Nephron (organoid): ENCODE measurements at regions not wholly inside any gene's neighbourhood (a gene's known extent, or its start where the extent isn't known, plus 50 kb on each side); places are given as distances from the start of the nearest gene placed in this dataset.

Source experiments
- H3K27ac Mint-ChIP-seq, 3 experiments: 2 replicates each; pipeline ENCODE4 v1.8.0; 2020; ENCODE audit warnings: mixed read lengths in 3 of 3, mild to moderate bottlenecking in 2 of 3, moderate library complexity in 1 of 3
- H3K27me3 Mint-ChIP-seq: 2 replicates; pipeline ENCODE4 v1.8.0; 2021; ENCODE audit warnings: low read depth, mild to moderate bottlenecking, moderate library complexity, mixed read lengths
- H3K36me3 Mint-ChIP-seq: 2 replicates; pipeline ENCODE4 v1.8.0; 2020; ENCODE audit warnings: low read depth, mixed read lengths
- H3K4me1 Mint-ChIP-seq: 2 replicates; pipeline ENCODE4 v1.8.0; 2020; ENCODE audit warnings: mixed read lengths
- H3K4me3 Mint-ChIP-seq, 3 experiments: 2 replicates each; pipeline ENCODE4 v1.8.0; 2020; ENCODE audit warnings: mild to moderate bottlenecking in 3 of 3, mixed read lengths in 3 of 3, moderate library complexity in 2 of 3
- H3K9me3 Mint-ChIP-seq: 2 replicates; pipeline ENCODE4 v1.8.0; 2020; ENCODE audit warnings: mixed read lengths
- TF ChIP-seq, protein P1 (sequence below), 3 experiments: fragments of 200-600 bp; sonication (generic); IDR thresholded peaks; one replicate each; pipeline ENCODE4 v1.5.0; 2021; ENCODE audit warnings: antibody characterized with exemption in 3 of 3; ENCODE audit not compliant: unreplicated experiment in 3 of 3

DNA sequence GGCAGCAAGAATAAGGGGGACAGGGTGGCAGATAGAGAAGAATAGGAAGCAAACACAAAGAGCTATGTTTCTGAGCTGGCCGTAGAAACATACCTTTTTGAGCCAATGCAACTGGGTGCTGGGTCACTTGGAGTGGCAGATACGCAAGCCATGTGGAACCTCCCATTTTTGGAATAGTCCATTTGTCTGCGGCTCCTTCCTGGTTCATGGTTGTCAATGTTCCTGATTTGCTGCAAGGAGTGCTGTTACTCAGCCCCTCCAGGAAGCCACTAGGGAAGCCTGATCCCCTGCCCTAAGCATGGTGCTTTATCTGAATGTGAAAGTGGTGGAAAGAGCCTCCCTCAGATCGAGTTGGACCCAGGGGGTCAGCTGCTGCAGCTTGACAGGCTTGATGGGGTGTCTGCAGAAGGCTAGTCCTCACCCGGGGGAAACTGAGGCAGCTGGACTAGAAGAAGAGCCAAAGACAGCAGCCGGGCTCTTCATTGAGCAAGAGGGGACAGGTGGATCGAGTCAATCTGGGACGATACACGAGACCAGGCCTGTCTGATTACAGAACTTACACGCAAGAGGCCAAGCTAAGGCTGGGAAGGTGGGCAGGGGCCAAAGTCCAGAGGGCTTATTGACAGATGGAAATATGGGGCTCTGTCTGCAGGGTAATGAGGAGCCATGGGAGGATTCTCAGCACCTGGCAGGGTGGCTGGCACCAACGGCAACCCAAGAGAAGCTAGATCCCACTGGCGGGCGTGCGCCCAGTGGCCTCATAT, 57.4 kb upstream of the CTNNBL1 start:
- no peak overlapping the region for H3K4me3 Mint-ChIP-seq
- TF ChIP-seq, protein P1, sequence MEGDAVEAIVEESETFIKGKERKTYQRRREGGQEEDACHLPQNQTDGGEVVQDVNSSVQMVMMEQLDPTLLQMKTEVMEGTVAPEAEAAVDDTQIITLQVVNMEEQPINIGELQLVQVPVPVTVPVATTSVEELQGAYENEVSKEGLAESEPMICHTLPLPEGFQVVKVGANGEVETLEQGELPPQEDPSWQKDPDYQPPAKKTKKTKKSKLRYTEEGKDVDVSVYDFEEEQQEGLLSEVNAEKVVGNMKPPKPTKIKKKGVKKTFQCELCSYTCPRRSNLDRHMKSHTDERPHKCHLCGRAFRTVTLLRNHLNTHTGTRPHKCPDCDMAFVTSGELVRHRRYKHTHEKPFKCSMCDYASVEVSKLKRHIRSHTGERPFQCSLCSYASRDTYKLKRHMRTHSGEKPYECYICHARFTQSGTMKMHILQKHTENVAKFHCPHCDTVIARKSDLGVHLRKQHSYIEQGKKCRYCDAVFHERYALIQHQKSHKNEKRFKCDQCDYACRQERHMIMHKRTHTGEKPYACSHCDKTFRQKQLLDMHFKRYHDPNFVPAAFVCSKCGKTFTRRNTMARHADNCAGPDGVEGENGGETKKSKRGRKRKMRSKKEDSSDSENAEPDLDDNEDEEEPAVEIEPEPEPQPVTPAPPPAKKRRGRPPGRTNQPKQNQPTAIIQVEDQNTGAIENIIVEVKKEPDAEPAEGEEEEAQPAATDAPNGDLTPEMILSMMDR (IDR thresholded peaks at IDR 0.05; ENCODE audit: unreplicated experiment in 3 of 3): no peak
- peaks cover 60% of the 10 kb centered on the region for H3K27me3 Mint-ChIP-seq
- H3K27ac Mint-ChIP-seq: no peak overlapping the region
- no peaks in the 10 kb centered on the region for H3K4me1 Mint-ChIP-seq
- peaks cover 4% of the 10 kb centered on the region for H3K36me3 Mint-ChIP-seq
- H3K9me3 Mint-ChIP-seq: peaks cover 3% of the 10 kb centered on the region

DNA sequence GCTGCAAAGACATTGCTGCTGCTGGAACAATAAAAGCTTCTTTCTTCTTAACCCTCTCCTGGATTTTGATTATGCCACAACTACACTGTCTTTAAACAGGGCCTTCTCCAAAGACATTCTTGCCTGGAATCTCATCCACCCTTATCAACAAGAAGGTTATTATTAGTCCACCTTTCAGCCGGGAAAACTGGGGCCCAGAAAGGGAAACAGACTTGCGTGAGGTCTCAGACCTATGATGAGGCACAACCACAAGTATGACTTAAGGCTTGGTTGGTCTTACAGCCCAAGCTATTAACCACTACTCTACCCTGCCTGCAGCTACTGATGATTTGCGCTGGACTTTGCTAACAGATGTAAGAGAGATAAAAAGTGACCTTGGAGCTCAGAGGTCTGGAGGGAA, 62.8 kb upstream of the CTNNBL1 start:
- peaks cover 3% of the 10 kb centered on the region for H3K9me3 Mint-ChIP-seq
- no peak overlapping the region for H3K27ac Mint-ChIP-seq
- TF ChIP-seq, protein P1 (IDR thresholded peaks at IDR 0.05; ENCODE audit: unreplicated experiment in 3 of 3): no peak
- peaks cover 70% of the 10 kb centered on the region for H3K27me3 Mint-ChIP-seq
- peaks cover 10% of the 10 kb centered on the region for H3K4me1 Mint-ChIP-seq
- H3K36me3 Mint-ChIP-seq: no peaks in the 10 kb centered on the region
- no peak overlapping the region for H3K4me3 Mint-ChIP-seq

DNA sequence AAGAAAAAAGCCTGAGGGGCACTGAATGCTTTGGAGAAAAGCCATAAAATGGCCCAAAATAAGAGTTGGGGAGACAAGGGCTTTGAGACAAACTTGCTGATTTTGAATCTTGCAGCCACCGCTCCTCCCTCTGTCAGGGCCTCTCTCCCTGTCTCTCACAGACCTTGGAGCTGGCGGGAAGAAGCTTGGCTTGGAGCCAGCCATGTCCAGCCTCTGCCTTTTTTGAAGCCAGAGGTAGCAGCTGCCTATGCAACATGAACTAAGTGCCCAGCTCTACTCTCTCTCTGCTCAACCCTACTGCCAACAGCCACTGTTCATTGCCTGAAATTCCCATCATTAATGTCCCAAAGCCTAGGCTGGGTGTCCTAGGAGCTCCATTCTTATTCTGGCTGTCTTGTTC, 63.7 kb upstream of the CTNNBL1 start:
- Mint-ChIP-seq H3K27me3 (peaks cover 67% of the 10 kb centered on the region), H3K36me3 (no peaks in the 10 kb centered on the region), H3K9me3 (no peaks in the 10 kb centered on the region), H3K27ac (no peak overlapping the region), H3K4me3 (no peak overlapping the region), H3K4me1 (peaks cover 10% of the 10 kb centered on the region)
- TF ChIP-seq, protein P1 (IDR thresholded peaks at IDR 0.05; ENCODE audit: unreplicated experiment in 3 of 3): no peak

DNA sequence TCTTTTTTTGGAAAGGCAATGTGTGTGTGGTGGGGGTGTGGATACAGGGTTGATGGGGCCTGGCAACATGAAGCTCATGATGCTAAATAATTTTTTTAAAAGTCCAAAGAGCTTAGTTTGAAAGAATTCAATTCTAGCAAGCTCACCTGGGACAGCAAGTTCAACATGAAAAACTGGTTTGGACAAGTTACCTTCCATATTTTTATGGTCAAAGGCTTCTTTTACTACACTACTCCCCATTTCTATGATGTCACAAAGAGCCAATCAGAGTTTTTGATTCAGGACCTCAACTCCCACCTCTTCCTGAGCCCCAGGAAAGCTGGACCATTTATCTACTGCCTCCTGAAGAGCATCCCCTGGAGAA, 66.1 kb upstream of the CTNNBL1 start:
- Mint-ChIP-seq H3K9me3 (no peaks in the 10 kb centered on the region), H3K36me3 (no peaks in the 10 kb centered on the region), H3K4me3 (no peak overlapping the region), H3K27me3 (peaks cover 72% of the 10 kb centered on the region), H3K4me1 (peaks cover 10% of the 10 kb centered on the region), H3K27ac (no peak overlapping the region)
- TF ChIP-seq, protein P1 (IDR thresholded peaks at IDR 0.05; ENCODE audit: unreplicated experiment in 3 of 3): no peak

DNA sequence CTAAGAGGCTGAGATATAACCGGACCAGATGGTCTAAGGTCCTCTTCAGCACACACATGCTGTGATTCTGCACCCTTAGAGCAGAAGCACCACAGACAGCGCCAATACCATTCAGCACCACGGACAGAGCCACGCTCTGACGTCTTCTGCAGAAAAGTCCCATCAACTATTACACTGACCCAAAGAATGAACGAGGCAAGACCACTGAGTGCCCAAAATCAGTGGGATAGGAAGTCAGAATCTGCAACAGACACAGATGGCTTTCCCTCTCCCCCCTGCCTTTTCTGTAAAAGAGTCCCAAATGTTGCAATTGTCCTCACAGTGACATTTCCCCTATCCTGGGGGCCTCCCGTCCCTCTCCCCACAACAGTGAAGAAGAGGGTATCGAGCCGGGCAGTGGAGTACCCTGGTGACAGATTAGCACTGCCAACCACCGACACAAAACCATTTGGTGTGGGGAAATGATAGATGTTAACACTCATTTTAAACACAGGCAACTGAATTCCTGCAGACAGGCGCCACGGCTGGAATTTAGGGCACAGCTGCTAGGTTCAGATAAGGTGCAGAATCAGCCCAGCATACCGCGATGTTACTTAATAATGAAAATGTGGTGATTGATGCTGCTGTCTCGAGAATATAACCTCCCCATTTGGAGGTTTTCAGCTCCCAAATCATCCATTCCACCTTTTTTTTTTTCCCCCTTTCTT, 66.6 kb upstream of the CTNNBL1 start:
- no peaks in the 10 kb centered on the region for H3K36me3 Mint-ChIP-seq
- no peaks in the 10 kb centered on the region for H3K9me3 Mint-ChIP-seq
- peaks cover 71% of the 10 kb centered on the region for H3K27me3 Mint-ChIP-seq
- TF ChIP-seq, protein P1 (IDR thresholded peaks at IDR 0.05; ENCODE audit: unreplicated experiment in 3 of 3): no peak
- no peak overlapping the region for H3K4me3 Mint-ChIP-seq
- no peak overlapping the region for H3K27ac Mint-ChIP-seq
- H3K4me1 Mint-ChIP-seq: peaks cover 10% of the 10 kb centered on the region
